EL (cell line): ENCODE measurements at regions not wholly inside any gene's neighbourhood (a gene's known extent, or its start where the extent isn't known, plus 50 kb on each side); places are given as distances from the start of the nearest gene placed in this dataset.
"Not testable (repeated sequence)": the region's sequence is repeated elsewhere in the genome, so short reads cannot be mapped to it uniquely, and the experiment has no call there.

ENCODE experiments used
- DNase-seq: peaks from one replicate; pipeline ENCODE4 v3.0.0-alpha.2; 2016

DNA sequence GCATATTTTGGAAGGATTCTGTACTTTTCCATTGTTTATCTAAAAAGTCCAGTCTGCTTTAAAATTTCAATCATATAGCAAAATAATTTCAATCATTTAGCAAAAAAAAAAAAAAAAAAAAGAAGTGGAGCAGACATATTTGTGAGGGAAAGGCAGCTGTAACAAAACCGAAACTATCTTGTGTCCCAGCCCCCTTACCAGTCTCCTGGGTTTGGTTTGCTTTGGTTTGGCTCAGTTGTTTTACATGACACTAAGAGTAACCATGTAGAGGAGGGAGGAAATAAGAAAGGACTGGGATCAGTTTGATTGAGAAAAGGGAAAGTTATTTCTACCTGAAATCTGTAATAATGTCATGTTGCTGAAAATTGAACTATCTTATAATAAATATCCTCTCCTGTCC, 158.8 kb upstream of the GADL1 start:
- no peak for DNase-seq

DNA sequence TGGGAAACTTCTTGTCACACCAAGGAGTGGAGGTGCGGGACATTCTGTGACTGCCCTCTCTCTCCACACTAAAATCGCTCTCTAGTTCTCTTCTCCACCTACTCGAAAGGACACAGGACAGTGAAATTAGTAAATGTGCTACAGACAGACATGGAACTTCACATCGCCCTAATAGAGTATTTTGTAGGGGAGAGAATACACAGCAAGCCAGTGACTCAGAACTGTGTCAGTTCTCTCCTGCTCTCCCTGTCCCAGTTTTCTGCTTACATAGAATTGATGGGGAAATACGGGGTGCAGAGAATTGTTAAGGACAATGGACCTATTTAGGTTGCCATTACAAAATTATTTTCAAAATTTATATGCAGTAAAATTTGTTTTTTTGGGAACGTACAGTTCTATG, 159.6 kb upstream of the GADL1 start:
- no peak for DNase-seq

DNA sequence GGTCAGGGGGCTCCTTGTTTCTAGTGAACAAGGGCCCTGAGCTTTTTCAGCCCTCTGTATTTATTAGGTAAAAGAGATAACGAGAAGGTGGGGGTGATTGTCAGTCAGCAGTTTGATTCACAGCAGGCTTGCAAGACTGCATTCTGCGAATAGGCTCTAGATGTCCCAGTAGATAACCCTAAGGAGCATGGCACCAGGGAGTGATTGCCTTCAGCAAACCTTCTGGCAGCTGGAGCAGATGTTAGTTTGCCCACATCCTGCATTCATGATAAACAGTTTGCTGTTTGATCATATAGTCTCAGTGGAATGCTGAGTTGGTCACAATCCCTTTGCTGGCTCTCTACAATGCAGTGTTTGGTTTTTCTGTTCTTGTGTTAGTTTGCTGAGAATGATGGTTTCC, 161.3 kb upstream of the GADL1 start:
- DNase-seq = no peak

DNA sequence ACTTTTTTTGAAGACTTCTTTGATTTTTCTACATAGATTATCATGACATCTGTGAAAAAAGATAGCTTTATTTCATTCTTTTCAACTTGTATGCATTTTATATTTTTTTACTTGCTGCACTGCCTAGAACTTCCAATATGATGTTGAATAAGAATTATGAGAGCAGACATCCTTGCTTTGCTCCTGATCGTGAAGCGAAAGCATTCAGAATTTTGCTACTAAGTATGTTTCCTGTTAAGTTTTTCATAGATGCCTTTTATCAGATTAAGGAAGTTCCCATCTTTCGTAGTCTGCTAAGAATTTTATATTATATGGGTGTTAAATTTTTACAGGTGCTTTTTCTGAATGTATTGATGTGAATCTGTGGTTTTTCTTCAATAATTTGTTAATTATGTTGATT, 163.4 kb upstream of the GADL1 start:
- no peak for DNase-seq

DNA sequence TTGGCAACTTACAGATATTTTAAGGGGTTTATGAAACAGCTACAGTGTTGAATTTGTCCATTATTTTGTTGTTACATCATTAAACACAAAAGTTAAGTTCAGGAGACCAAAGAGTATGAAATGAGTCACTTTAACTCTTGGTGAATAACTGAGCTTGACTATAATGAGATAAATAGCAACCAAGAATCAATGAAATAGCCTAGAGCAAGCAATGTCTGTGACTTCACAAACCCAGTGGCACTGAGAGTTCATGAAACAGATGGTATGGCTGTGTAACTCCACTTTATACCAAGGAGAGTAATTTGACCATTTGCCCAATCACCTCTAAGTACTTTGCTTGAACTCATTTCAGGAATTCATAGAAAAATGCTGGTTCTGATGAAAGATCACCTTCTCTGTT, 169.6 kb upstream of the GADL1 start:
- DNase-seq = peak; percentile 47

DNA sequence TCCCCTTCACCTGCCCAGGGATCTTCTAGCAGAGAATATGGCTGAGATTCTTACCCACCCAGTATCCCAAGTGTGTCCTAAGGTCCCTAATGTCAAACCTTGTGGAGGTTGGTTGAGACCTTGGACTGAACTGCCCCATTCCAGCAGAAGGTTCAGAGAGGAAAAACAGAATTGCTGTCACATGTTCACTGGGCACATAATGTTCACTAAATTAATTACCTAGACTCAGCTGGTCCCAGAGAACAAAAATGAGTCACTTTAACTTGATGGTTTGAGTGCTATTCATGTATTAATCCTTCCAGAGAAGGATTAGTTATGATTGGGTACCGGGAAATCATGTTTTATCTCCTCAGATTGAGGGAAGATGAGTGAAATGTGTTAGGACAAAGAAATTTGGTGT, 171.3 kb upstream of the GADL1 start:
- no peak for DNase-seq

DNA sequence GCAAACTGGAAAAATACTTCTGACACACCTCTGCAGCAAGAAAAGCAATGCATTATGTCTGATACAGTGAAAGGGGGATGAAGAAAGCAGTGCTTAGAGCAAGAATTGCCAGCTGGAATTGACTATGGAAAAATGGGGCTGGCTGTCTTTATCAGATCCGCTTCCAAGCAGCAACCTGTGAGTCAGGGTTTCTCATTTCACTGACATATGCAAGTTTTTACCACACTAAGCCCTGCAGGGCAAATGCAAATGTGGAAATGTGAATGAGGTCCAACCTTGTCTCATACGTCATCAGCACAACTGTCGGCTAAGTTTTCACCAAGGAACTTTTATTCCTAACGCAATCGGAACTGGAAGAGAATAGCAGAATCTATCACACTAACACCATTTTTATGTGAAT, 172.5 kb upstream of the GADL1 start:
- DNase-seq = peak; percentile 93

DNA sequence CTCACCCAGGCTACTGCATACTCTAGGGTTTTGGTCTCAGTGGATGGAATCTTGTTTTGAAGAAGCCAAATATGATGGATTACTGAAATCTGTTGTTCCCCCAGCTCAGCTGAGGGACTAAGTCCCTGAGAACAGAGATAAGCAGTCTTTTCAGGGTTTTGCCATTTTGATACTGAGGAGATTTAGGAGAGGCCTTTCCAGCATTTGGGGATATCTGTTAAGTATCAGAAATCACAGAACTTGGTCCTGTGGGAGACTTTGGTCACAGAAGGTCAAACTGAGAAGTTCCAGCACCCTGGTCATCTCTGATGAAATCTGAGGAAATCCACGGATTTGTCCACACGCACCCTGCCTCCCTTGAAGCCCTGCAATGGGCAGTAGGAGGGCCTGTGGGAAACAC, 181.0 kb upstream of the GADL1 start:
- DNase-seq = no peak

DNA sequence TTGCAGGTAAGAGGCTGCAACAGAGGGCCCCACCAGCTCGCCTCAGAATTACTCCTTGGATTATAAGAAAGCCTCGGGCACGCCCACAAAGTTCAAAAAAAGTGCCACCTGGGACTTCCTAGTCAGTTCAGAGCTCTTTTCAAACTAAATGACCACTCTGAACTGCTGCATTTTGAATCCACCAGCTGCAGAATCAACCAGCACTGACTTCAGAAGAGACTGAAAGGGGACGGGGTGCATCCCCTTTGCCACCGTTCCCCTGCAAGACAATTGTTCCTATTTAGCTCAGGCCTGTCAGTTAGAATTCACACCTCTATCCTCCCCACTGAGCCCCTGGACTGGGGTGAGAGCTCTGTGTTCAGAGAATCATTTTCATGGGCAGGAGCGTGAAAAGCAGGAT, 181.4 kb upstream of the GADL1 start:
- no peak for DNase-seq

DNA sequence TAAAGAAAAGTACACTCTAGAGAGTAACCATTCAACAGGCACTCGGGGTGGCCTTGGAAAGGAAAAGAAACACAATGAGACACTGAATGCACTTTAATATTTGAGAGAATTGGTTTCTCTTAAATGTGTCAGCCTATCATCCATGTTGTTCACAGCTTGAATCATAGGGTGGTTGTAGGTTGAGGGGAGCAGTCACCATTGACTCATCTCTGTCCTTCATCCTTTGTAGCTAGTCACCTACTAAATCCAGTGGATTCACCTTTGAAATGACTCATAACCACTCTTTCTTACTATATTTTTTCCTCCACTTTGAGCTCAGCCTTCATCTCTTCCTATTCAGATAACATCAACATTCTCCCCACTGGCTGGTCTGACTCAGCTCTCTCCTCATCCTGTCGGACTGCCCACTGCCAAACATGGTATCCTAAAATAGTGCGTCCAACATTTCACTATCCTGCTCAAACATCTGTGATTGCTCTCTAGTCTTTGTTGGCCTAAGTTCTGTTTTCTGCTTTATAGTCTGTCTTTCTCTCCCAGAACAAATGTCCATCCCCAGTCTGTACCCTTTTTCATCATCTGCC, 182.7 kb upstream of the GADL1 start:
- DNase-seq = peak; percentile 91

DNA sequence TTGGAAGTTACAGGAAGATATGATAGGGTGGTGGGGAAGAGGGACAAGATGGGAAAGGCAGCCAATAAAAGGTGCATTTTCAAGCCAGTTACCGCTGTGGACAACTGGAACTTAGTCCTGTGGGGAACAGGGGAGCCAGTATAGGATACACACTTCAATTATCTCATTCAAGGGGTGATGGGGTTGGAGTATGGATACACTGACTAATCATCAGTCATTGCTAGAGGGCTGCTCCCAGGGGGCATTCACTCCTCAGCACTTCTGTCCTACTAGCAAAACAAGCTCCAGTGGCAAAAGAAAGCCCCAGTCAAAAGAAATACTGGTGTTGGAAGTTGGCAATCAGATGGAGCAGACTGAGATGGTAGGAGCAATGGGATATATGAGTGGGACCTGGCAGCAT, 183.4 kb upstream of the GADL1 start:
- peak; percentile 50 for DNase-seq

DNA sequence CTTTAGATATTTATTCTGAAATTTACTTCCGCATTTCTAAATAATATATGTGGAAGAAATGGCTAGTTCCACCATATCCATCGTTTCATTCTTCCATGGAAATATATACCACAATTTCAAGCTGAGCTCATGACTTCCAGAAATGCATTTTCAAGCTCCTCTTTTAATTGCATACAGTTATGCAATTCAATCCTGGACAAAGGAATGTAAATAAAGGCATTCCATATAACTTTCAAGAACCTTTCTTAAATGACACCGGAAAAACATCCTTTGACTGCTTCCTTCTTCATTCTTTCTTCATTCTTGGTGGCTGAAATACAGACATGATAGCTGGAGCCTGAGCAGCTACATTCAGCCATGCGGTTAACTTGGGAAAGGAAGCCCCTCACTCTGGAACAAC, 185.2 kb upstream of the GADL1 start:
- peak; percentile 17 for DNase-seq

DNA sequence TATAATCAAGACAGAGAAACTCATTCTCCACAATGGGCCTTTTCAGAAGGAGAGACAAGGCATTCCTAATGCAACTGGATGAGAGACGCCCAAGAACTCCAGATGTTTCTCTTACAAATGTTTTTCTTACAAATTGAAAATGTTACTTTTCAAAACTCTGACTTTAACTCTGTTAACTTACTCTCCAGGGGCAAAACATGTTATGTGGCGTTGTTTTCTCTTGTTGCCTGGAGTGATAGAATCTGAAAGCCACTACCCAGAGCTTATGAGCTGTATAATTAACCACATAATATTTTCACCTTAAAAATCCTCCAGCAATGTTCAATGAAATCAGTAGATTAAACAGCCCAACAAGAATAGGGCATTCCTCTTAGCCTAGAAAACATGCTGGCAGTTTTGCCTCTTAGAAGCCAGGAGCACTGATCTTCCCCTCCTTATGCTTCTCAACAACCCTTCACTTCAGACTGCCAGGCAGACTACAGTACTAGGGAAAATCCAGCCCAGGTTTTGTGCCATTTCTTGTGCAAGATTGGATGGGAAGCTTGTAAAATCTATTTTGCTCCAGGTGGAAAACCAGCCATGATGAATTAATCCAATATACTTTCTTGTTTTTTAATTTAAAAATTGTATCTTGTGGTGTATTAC, 186.7 kb upstream of the GADL1 start:
- DNase-seq = no peak

DNA sequence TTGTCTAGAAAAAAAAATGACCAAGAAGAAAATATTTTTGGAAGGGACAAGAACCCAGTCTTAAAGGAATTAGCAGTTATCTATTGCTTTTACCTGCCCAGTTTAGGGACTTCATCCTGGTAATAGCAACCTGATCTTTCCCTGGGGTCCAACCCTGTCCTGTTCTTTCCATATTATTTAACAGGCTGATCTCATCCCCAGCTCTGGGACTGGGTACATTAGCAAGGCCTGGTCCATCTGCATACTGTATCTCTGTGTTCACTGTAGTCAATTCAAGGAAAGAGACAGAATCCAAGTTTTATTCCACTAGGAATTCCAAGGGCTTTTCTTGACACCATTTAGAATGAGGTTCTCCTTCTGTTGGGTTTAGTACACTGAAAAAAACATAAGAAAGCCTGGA, 191.7 kb upstream of the GADL1 start:
- DNase-seq = no peak

DNA sequence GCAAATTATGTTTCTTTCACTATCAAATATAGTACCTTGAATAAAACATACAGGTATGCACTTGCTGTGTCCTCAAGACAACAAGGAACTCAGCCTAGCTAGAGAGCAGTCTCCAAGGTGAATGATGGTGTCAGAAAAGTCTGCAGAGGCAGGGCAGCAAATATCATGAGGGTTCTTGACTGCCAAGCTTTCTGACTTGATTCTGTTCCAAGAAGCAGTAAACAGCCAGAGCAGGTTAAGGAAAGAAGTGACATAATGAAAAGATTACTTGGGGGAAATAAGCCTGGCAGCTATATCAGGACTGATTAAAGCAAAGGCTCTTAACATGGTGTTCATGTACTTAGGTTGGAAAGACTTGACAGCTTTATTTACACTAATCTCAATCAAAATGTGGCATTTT, 192.2 kb upstream of the GADL1 start:
- no peak for DNase-seq

DNA sequence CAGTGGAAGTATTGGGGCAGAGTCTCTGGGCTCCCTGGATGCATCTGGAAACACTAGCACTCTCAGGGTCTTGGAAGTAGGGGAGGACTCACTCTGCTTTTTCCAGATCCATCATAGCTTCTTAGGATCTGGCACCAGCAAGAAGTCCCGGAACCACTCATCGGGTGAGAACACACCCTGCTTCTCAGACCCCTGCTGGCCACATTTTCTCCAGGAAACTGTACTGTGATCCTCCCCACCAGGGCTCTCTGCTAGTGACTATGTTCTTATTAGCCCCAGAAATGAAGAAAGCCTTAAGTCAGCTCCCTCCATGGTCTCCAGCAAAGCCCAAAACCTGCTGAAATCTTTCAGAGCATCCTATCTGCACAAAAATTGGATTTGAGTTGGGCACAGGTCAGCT, 197.3 kb upstream of the GADL1 start:
- no peak for DNase-seq

DNA sequence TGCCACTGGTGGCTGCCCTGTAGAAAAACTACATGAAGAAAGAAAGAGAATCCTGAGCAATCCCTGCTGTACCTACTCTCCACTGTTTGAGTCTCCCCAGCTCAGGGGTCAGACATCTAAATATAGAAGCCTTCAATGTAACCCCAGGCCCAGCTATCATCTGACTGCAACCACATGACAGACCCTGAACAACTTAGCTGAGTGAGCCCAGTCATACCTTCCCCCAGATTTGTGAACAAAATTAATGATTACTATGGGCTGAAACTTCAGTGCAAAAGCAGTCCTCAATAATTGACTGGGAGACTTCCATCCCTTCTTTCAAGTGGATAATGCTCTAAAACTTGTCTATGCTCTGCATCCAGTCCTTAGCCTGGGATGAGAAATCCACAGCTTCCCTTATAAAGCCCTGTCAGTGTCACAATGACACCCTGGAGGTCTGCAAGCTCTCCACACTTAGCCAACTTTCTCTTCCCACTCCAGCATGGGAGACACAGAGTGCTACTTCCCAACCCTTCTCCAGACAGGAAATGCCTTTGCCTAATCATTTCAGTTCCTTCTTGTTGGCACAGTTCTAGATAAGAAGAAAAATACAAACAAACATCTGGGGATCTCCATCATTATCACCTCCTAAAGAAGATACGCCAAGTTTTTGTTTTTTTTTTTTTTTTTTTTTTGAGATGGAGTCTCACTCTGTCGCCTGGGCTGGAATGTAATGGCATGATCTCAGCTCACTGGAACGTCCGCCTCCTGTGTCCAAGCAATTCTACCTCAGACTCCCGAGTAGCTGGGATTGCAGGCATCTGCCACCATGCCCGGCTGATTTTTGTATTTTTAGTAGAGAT, 198.5 kb upstream of the GADL1 start:
- peak; percentile 65 for DNase-seq

DNA sequence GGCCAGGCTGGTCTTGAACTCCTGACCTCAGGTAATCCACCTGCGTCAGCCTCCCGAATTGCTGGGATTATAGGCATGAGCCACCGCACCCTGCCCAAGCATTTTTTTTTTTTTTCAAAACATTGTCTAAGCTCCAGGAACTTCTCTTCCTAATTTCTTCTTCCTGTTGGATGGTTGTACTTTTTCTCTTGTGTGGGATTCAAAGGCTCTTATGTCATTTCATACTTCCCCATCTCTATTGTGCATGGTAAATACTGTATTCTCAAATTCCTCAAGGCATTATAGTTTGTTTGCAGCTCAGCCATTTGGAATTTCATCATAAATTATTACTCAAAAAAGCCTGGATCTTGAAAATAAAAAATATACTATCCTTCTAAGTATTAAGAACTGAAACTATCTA, 199.1 kb upstream of the GADL1 start:
- no peak for DNase-seq

DNA sequence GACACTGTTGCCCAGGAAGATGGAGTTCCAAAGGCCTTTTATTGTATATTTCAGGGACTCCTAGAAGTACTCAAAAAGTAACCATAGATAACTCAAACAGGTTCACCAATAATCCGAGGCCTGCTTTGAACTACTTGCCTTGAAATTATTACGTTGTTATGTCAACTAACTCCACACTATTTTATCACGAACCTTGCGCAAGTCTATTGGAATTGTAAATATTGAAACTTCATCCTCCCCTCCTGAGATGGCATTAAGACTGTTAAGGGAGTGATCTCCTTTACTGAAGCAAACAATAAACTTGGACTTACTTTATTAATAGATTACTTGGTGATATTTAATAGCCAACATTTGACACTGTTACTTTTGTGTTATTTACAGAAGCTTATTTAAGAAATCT, 199.6 kb upstream of the GADL1 start:
- no peak for DNase-seq

DNA sequence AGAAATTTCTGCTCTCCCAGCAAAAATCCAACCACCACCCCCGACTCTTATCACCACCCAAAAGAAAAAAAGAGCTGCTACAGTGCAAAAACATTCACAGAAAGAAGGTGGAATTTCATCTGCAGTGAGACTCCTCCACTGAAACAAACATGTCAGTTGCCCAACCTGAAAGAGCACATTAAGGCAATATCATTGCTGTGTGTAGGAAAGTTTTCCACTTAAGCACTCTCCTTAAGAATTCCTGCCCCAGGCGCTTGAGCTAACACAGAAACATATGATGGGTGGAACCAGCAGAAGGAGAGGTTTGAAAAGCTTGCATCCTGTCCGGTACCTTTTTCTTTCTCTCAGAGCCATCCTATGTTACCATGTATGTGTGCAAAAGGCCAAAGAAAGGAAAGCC, 200.8 kb upstream of the GADL1 start:
- DNase-seq = no peak

DNA sequence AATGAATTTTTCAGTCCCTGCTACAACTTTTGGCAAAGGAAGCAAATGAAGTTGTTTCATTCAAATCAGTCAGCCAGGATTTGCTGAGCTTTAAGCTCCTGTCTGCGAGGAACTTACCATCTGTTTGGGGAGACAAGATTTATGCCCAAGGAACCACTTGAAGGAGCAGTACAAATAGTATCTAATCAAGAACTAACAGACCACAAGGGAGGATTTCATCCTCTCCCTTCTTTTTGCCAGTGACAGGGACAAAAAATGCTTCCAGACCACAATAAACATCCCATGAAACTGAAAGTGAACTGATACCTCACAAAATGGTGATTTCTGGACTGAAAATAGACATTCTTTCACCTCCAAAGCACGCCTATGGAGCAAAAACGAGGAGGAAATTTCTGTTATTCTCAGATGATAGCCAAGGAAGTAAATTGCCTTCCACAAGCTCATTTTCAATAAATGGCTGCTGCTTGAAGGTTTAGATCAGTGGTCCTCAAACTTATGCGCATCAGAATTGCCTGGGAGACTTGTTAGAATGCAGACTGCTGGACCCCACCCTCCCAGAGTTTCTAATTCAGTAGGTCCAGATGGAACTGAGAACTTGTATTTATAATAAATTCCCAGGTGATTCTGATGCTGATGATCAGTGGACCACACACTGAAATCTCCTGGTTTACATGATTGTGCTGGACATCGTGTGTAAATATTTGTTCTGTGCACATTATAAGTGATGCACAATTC, 202.4 kb upstream of the GADL1 start:
- no peak for DNase-seq

DNA sequence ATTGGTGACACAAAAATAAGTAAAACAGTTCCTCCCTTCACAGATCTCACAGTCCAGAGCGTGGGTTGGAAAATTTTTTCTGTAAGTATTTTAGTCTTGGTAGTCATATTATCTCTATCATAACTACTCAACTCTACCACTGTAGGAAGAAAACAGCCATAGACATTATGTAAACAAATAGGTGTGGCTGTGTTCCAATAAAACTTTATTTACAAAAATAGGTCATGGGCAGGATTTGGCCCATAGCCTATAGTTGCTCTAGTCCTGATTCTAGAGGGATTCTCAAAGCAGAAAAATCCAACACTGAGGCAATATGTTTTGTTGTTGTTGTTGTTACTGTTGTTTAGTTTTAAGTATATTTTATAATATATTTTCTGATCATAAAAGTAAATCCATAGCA, 206.1 kb upstream of the GADL1 start:
- no peak for DNase-seq

DNA sequence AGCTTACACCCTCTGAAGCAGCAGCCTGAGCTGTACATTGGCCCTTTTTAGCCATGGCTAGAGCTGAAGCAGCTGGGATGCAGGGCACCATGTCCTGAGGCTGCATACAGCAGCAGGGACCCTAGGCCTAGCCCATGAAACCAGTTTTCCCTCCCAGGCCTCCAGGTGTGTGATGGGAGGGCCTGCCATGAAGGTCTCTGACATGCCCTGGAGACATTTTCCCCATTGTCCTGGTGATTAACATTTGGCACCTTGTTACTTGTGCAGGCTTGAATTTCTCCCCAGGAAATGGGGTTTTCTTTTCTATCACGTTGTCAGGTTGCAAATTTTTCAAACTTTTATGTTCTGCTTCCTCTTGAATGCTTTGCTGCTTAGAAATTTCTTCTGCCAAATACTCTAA, 206.8 kb upstream of the GADL1 start:
- DNase-seq = not testable (repeated sequence)
